Gastrocnemius medialis (tissue), 4 donors: ENCODE measurements at regions not wholly inside any gene's neighbourhood (a gene's known extent, or its start where the extent isn't known, plus 50 kb on each side); places are given as distances from the start of the nearest gene placed in this dataset.

Source experiments
- CTCF ChIP-seq, 5 experiments: fragments of 450-650 bp in 3 of 5; fragments of 200-600 bp in 2 of 5; sonication (generic) in 2 of 5; IDR thresholded peaks in 4 of 5; conservative IDR thresholded peaks in 1 of 5; 1 replicate in 4 of 5; 2 replicates in 1 of 5; pipeline ENCODE4 v1.5.1; 2016 to 2019; ENCODE audit warnings: antibody characterized with exemption in 5 of 5, mild to moderate bottlenecking in 3 of 5, moderate library complexity in 3 of 5
- POLR2A ChIP-seq, 2 donors: fragments of 450-650 bp; IDR thresholded peaks; one replicate each; pipeline ENCODE4 v1.6.1; 2017; ENCODE audit warnings: antibody characterized with exemption in 2 of 2, mild to moderate bottlenecking in 2 of 2, moderate library complexity in 2 of 2

GRCh38 chr3:152048831-152049230 lies 175.4 kb downstream of the SUCNR1 start:
- TF ChIP-seq CTCF (IDR thresholded peaks at IDR 0.05 in 4 of 5, conservative IDR thresholded peaks at IDR 0.05 in 1 of 5) (no peak), POLR2A (IDR thresholded peaks at IDR 0.05) (no peak)
